GM23248 (cell line): ENCODE measurements at regions not wholly inside any gene's neighbourhood (a gene's known extent, or its start where the extent isn't known, plus 50 kb on each side); places are given as distances from the start of the nearest gene placed in this dataset.

ENCODE experiments used
- DNase-seq: peaks from one replicate; pipeline ENCODE4 v3.0.0-alpha.2; 2015
- H2AFZ ChIP-seq: fragments of 200-600 bp; sonication (generic); 2 replicates; pipeline ENCODE4 v1.6.1; 2016; ENCODE audit warnings: antibody characterized with exemption
- H3F3A ChIP-seq: fragments of 200-600 bp; sonication (generic); 2 replicates; pipeline ENCODE4 v1.6.1; 2016; ENCODE audit warnings: mild to moderate bottlenecking, antibody characterized with exemption, mixed run types; ENCODE audit not compliant: insufficient read depth
- H3K27ac ChIP-seq: fragments of 200-600 bp; sonication (generic); 2 replicates; pipeline ENCODE4 v1.5.1; 2016; ENCODE audit warnings: mild to moderate bottlenecking
- H3K27me3 ChIP-seq: fragments of 200-600 bp; sonication (generic); replicated peaks from 2 replicates; pipeline ENCODE4 v1.6.1; 2016; ENCODE audit warnings: mild to moderate bottlenecking; ENCODE audit not compliant: insufficient read depth
- H3K36me3 ChIP-seq: fragments of 200-600 bp; sonication (generic); 2 replicates; pipeline ENCODE4 v1.6.1; 2016; ENCODE audit warnings: low read depth, mild to moderate bottlenecking
- H3K4me1 ChIP-seq: fragments of 200-600 bp; sonication (generic); 2 replicates; pipeline ENCODE4 v1.6.1; 2016; ENCODE audit warnings: mild to moderate bottlenecking; ENCODE audit not compliant: insufficient read depth
- H3K4me2 ChIP-seq: fragments of 200-600 bp; sonication (generic); one replicate; pipeline ENCODE4 v1.6.1; 2016; ENCODE audit warnings: mild to moderate bottlenecking; ENCODE audit not compliant: unreplicated experiment
- H3K4me3 ChIP-seq: fragments of 200-600 bp; sonication (generic); 2 replicates; pipeline ENCODE4 v1.5.1; 2016; ENCODE audit warnings: mild to moderate bottlenecking
- H3K79me2 ChIP-seq: fragments of 200-600 bp; sonication (generic); 2 replicates; pipeline ENCODE4 v1.6.1; 2016; ENCODE audit warnings: mild to moderate bottlenecking; ENCODE audit not compliant: insufficient read depth
- H3K9ac ChIP-seq: fragments of 200-600 bp; sonication (generic); 2 replicates; pipeline ENCODE4 v1.6.1; 2016; ENCODE audit warnings: mild to moderate bottlenecking
- H3K9me2 ChIP-seq: fragments of 200-600 bp; sonication (generic); 2 replicates; pipeline ENCODE4 v1.6.1; 2016; ENCODE audit warnings: mixed run types, mild to moderate bottlenecking, moderate library complexity; ENCODE audit not compliant: insufficient read depth
- H3K9me3 ChIP-seq: fragments of 200-600 bp; sonication (generic); one replicate; pipeline ENCODE4 v1.6.1; 2017; ENCODE audit warnings: low read depth
- H4K20me1 ChIP-seq: fragments of 200-600 bp; sonication (generic); 2 replicates; pipeline ENCODE4 v1.6.0; 2016; ENCODE audit not compliant: insufficient read depth
- EZH2 ChIP-seq: fragments of 200-600 bp; sonication (generic); IDR thresholded peaks from 2 replicates; pipeline ENCODE4 v1.6.1; 2018; ENCODE audit warnings: antibody characterized with exemption, mild to moderate bottlenecking; ENCODE audit not compliant: insufficient read depth, poor library complexity, severe bottlenecking
- EZH2phosphoT487 ChIP-seq: fragments of 200-600 bp; sonication (generic); IDR thresholded peaks from 2 replicates; pipeline ENCODE4 v1.6.1; 2018; ENCODE audit warnings: antibody characterized with exemption, moderate library complexity, mild to moderate bottlenecking, low read depth; ENCODE audit not compliant: insufficient read depth
- WGBS, 2 experiments: methylation state at CpG; one replicate each; pipeline ENCODE4 v1.1.6; 2015 to 2017; ENCODE audit warnings: low lambda C conversion rate in 2 of 2, low coverage in 1 of 2; ENCODE audit errors: missing lambda C conversion rate in 2 of 2; 5-methylcytosine and 5-hydroxymethylcytosine counted together
- in situ Hi-C: fragments of 300-500 bp; cut with MboI; formaldehyde crosslinking; loops from 2 replicates; pipeline ENCODE4 v1.15.0; 2020

DNA sequence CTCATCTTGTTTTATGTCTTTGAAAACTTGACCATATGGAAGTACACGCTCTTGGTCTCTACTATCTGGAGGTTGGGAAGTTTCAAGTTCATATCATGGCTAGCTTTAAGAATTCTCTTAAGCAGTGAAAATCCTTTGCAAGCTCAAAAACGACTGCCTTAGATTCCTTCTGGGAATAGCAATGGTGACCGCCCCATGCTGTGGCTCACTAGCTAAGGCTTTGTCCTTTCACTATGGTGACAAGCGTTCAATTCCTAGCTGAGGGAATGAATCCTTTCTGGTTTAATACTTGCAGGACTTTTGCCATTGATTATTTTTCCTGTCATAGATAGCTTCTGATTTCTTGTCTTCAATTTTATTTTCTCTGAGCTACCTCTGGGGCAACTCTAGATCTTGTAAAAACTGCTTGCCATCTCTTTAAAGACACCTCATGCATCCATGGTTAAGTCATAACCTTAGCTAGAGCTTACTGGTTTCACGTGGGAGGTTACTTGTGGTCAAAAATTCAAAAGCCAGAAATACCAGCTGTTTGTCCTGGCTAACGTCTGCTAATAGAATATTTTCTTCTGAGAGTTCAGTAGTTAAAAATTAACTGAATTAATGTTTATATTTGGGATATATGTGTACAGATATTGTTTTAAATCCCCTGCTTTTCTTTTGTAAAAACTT is 673.4 kb upstream of the CBLB start:
- Histone ChIP-seq H3K9ac (no peak overlapping the region), H3K9me3 (no peaks in the 10 kb centered on the region), H3K79me2 (no peaks in the 10 kb centered on the region), H3K27me3 (no peaks in the 10 kb centered on the region), H3K27ac (no peak overlapping the region), H3K36me3 (no peaks in the 10 kb centered on the region), H2AFZ (peak overlapping the region; percentile 59), H3K4me2 (peak overlapping the region; percentile 32), H3K9me2 (no peaks in the 10 kb centered on the region), H3K4me1 (peaks cover 10% of the 10 kb centered on the region), H3F3A (no peaks in the 10 kb centered on the region), H3K4me3 (no peak overlapping the region), H4K20me1 (no peaks in the 10 kb centered on the region)
- in situ Hi-C loops: no loop called here
- TF ChIP-seq EZH2: no peak
- TF ChIP-seq EZH2phosphoT487: no peak
- 56 to 57% methylated on average over 6 of the region's 6 CpGs for WGBS, 2 experiments
- peak; percentile 77 for DNase-seq

- Histone ChIP-seq H3K9ac (no peak overlapping the region), H3K79me2 (no peaks in the 10 kb centered on the region), H3K36me3 (no peaks in the 10 kb centered on the region), H3K4me3 (no peak overlapping the region), H3K27me3 (no peaks in the 10 kb centered on the region), H2AFZ (no peak overlapping the region), H3K9me2 (no peaks in the 10 kb centered on the region), H3F3A (no peaks in the 10 kb centered on the region), H3K4me2 (no peak overlapping the region), H3K27ac (no peak overlapping the region), H4K20me1 (no peaks in the 10 kb centered on the region), H3K9me3 (no peaks in the 10 kb centered on the region), H3K4me1 (no peaks in the 10 kb centered on the region)
- no peak for DNase-seq
- no peak for TF ChIP-seq EZH2
- no peak for TF ChIP-seq EZH2phosphoT487
- in situ Hi-C loops: no loop called here
- WGBS, 2 experiments: 97% methylated on average over 4 of the region's 4 CpGs
These were observed 683.7 kb upstream of the CBLB start for GRCh38 chr3:106552351-106553043.

DNA sequence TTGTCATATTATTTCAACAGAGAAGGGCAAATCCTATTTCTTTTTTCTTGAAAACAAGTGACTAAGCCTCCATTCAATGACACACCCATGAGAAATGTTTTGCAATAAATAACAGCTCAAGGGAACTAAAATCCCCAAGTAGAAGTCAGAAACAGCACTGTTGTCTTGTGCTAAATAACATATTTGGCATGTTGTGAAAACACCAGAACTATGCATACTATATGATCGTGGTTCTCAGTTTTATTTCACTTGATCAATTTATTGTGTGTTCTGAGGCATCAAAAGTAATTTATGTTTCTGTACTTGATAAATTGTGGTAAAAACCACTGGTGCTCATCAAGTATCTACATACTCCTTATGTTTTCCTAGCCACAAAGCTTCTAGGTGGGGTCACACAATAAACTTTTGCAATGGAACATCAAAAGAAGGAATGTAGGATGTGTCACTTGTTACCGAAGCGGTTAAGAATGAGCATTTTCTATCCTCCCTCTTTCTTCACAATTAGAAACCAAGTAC is 691.7 kb upstream of the CBLB start:
- no peaks in the 10 kb centered on the region for H4K20me1 ChIP-seq
- 0 to 3% methylated on average over 3 of the region's 3 CpGs for WGBS, 2 experiments
- peak overlapping the region; percentile 35 for H2AFZ ChIP-seq
- H3K9ac ChIP-seq: peak overlapping the region; percentile 67
- peaks cover 25% of the 10 kb centered on the region for H3F3A ChIP-seq
- no peaks in the 10 kb centered on the region for H3K9me3 ChIP-seq
- DNase-seq: peak; percentile 89
- in situ Hi-C loops: no loop called here
- TF ChIP-seq EZH2 (no peak), EZH2phosphoT487 (peak; percentile 75; the same call in 1 of the 2 replicates)
- peak overlapping the region; percentile 77 for H3K4me2 ChIP-seq
- H3K27me3 ChIP-seq: no peaks in the 10 kb centered on the region
- H3K79me2 ChIP-seq: no peaks in the 10 kb centered on the region
- H3K9me2 ChIP-seq: no peaks in the 10 kb centered on the region; the same call in 1 of the 2 replicates
- peak overlapping the region; percentile 90 for H3K27ac ChIP-seq
- H3K36me3 ChIP-seq: no peaks in the 10 kb centered on the region
- peak overlapping the region; percentile 58 for H3K4me3 ChIP-seq
- peaks cover 26% of the 10 kb centered on the region for H3K4me1 ChIP-seq

DNA sequence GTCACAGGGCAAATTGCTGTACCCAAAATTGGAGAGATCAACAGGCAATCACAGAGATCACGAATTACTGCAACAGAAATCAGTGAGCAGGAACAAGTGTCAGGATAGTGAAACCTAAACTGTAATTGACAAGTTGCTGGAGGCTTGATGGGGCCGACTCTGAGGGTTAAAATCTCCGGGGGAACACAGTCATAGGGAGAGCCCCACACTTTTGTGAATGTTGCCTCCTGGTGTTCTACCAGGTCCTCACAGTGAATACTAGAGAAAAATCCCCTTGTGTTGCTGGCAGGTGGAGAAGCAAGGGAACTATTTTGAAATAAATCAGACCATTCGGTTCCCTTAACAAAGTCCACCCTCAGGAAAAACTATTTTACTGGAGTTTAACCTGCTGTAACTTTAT is 697.5 kb upstream of the CBLB start:
- Histone ChIP-seq H3K79me2 (no peaks in the 10 kb centered on the region), H3K4me2 (no peak overlapping the region), H3F3A (peaks cover 8% of the 10 kb centered on the region), H2AFZ (peak overlapping the region; percentile 25; the same call in 1 of the 2 replicates), H3K4me3 (no peak overlapping the region), H3K36me3 (no peaks in the 10 kb centered on the region), H3K27ac (no peak overlapping the region), H3K4me1 (peaks cover 7% of the 10 kb centered on the region), H3K27me3 (no peaks in the 10 kb centered on the region), H3K9me2 (no peaks in the 10 kb centered on the region; the same call in 1 of the 2 replicates), H4K20me1 (no peaks in the 10 kb centered on the region), H3K9me3 (no peaks in the 10 kb centered on the region), H3K9ac (no peak overlapping the region)
- DNase-seq: no peak
- no peak for TF ChIP-seq EZH2
- no peak for TF ChIP-seq EZH2phosphoT487
- WGBS, 2 experiments: 55 to 64% methylated on average over 4 of the region's 4 CpGs
- in situ Hi-C loops: no loop called here
